NCI-H128 (cell line): ENCODE measurements at regions not wholly inside any gene's neighbourhood (a gene's known extent, or its start where the extent isn't known, plus 50 kb on each side); places are given as distances from the start of the nearest gene placed in this dataset.

Source experiments
- DNase-seq: peaks from one replicate; lab custom pipeline; 2025; ENCODE audit not compliant: unreplicated experiment; lab: John Stamatoyannopoulos, UW

- DNase-seq: no peak
Observed at GRCh38 chr15:95834028-95834804, 496.3 kb upstream of the NR2F2 start.

GRCh38 chr15:95836536-95836935, 494.0 kb upstream of the NR2F2 start:
- DNase-seq: no peak

GRCh38 chr15:95837341-95838004, 493.0 kb upstream of the NR2F2 start:
- no peak for DNase-seq

GRCh38 chr15:95839367-95839782, 491.1 kb upstream of the NR2F2 start:
- DNase-seq: no peak

GRCh38 chr15:95840004-95840403, 490.5 kb upstream of the NR2F2 start:
- DNase-seq: no peak

GRCh38 chr15:95840855-95841254, 489.6 kb upstream of the NR2F2 start:
- no peak for DNase-seq

- DNase-seq: no peak
Observed at GRCh38 chr15:95842576-95842975, 487.9 kb upstream of the NR2F2 start.

GRCh38 chr15:95843241-95843910, 487.1 kb upstream of the NR2F2 start:
- no peak for DNase-seq

- no peak for DNase-seq
Observed at GRCh38 chr15:95845862-95846515, 484.5 kb upstream of the NR2F2 start.

- no peak for DNase-seq
Observed at GRCh38 chr15:95848126-95848525, 482.4 kb upstream of the NR2F2 start.

GRCh38 chr15:95850837-95851236, 479.7 kb upstream of the NR2F2 start:
- DNase-seq: no peak

GRCh38 chr15:95853350-95853749, 477.1 kb upstream of the NR2F2 start:
- no peak for DNase-seq

- DNase-seq: no peak
Observed at GRCh38 chr15:95857124-95857757, 473.3 kb upstream of the NR2F2 start.

- no peak for DNase-seq
Observed at GRCh38 chr15:95857758-95858157, 472.7 kb upstream of the NR2F2 start.

- DNase-seq: no peak
Observed at GRCh38 chr15:95860406-95860805, 470.1 kb upstream of the NR2F2 start.

- no peak for DNase-seq
Observed at GRCh38 chr15:95864467-95864886, 466.0 kb upstream of the NR2F2 start.

GRCh38 chr15:95865330-95865739, 465.2 kb upstream of the NR2F2 start:
- no peak for DNase-seq

- no peak for DNase-seq
Observed at GRCh38 chr15:95866711-95867440, 463.6 kb upstream of the NR2F2 start.

- DNase-seq: no peak
Observed at GRCh38 chr15:95868450-95868849, 462.1 kb upstream of the NR2F2 start.

GRCh38 chr15:95868970-95869369, 461.5 kb upstream of the NR2F2 start:
- no peak for DNase-seq
